Astrocyte of the cerebellum (primary cell): ENCODE measurements at regions not wholly inside any gene's neighbourhood (a gene's known extent, or its start where the extent isn't known, plus 50 kb on each side); places are given as distances from the start of the nearest gene placed in this dataset.

Source experiments
- DNase-seq: peaks from one replicate; pipeline ENCODE4 v3.0.0-alpha.2; 2011; ENCODE audit warnings: low read depth
- H3K4me3 ChIP-seq: 2 replicates; pipeline ENCODE4 v1.5.1; 2011; ENCODE audit warnings: mild to moderate bottlenecking, low read depth, low read length, moderate library complexity
- in situ Hi-C: cut with HindIII; loops from 2 replicates; pipeline ENCODE4 v1.10.0; 2017; ENCODE audit warnings: low sequenced_read_pairs
- TF ChIP-seq, protein P1 (sequence below): IDR thresholded peaks from 2 replicates; pipeline ENCODE4 v1.5.1; 2012; ENCODE audit warnings: low read length, low read depth, moderate library complexity, mild to moderate bottlenecking; ENCODE audit errors: missing control alignments

DNA sequence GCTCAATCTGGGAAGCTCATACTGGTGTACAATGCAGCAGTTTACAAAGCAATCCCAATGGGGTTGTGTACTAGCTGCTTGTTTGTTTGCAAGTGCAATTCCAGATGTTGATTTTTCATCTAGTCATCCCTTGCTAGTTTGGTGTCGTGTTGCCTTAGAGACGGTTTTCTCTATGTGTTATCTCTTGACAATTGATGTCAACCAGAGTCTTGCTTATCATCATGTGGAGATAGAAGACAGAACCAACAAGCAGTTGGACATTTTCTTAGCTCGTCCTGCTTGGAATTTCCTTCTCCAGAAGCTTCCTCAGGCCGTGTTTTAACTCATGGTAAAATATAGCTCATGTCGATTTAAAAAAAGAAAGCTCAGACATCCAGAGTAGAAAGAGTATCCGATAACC is 262.0 kb upstream of the KCNH8 start:
- DNase-seq, result no peak
- no peak overlapping the region for H3K4me3 ChIP-seq
- in situ Hi-C loops, result no loop called here
- TF ChIP-seq, protein P1, sequence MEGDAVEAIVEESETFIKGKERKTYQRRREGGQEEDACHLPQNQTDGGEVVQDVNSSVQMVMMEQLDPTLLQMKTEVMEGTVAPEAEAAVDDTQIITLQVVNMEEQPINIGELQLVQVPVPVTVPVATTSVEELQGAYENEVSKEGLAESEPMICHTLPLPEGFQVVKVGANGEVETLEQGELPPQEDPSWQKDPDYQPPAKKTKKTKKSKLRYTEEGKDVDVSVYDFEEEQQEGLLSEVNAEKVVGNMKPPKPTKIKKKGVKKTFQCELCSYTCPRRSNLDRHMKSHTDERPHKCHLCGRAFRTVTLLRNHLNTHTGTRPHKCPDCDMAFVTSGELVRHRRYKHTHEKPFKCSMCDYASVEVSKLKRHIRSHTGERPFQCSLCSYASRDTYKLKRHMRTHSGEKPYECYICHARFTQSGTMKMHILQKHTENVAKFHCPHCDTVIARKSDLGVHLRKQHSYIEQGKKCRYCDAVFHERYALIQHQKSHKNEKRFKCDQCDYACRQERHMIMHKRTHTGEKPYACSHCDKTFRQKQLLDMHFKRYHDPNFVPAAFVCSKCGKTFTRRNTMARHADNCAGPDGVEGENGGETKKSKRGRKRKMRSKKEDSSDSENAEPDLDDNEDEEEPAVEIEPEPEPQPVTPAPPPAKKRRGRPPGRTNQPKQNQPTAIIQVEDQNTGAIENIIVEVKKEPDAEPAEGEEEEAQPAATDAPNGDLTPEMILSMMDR, result no peak

DNA sequence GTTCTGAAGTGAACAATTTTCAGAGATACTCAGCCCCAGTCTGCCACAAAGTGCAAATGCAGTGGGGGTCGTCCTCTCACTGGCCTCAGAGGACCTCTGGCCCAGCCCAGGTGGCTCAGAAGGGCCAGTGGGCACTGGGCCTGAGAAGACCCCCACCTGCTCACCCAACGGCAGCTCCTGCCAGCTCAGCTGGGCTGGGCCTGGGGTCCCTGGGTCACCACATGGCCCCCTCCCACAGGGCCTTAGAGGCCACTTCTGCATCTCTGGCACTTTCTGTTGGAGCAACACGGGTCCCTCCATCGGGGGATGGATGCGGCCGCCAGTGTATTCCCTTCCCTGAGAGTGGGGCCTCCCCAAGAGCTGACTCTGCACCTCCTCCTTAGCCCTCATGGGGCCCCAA is 262.7 kb upstream of the KCNH8 start:
- in situ Hi-C loops, result no loop called here
- DNase-seq, result no peak
- H3K4me3 ChIP-seq, result no peak overlapping the region
- TF ChIP-seq, protein P1, result no peak

DNA sequence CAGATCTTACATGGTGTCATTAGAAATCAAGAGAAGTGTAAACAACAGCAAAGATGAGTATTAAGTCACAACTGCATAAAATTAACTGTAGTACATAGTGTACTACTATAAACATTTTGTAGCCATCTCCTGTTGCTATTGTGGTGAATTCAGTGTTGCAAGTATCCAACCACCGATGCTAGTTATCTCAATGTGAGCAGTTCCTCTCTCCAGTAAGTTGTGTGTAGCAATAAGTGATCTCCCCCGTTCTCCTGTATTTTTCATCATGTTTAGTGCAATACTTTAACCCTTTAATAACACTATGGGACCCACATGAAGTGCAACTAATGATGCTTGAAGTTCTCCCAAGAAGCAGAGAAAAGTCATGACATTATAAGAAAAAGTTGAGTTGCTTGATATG is 264.7 kb upstream of the KCNH8 start:
- no peak overlapping the region for H3K4me3 ChIP-seq
- DNase-seq, result no peak
- in situ Hi-C loops, result no loop called here
- TF ChIP-seq, protein P1, result no peak

DNA sequence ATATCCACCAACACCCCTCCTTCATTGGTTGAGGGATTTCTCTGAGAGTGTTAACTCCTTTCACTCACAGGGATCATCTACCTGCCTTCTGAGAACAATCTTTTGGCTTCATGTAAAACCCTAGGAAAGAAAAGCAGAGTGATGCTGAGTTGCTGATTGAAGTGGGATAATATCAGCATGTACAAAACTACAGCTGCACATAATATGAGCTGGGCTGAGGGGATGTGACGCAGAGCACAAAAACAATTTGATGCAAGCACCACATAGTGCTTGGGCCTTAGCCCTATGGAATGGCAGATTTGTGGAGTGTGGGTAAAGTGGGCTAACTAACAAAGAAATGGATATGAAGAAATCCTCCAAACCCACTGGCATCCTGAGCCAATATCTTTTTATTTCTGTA is 267.6 kb upstream of the KCNH8 start:
- DNase-seq, result no peak
- in situ Hi-C loops, result no loop called here
- TF ChIP-seq, protein P1, result no peak
- H3K4me3 ChIP-seq, result no peak overlapping the region

DNA sequence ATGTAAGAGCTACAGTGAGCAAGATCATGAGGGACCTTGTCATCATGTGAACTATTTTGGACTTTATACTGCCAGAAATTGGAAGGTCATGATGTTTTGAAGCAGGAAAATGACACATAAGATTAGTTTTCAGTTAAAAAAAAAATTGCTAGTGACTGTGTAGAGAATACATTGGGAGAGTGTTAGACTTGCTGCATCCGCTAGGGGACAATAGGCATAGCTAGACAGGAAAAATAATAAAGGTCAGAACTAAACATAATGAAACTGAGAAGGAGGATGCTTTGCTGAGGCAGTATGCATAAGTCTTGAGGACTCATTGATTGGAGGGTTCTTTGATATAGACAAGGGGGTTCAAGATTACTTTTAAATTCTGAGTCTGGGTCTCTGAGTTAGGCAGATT is 275.8 kb upstream of the KCNH8 start:
- DNase-seq, result no peak
- no peak overlapping the region for H3K4me3 ChIP-seq
- in situ Hi-C loops, result no loop called here
- TF ChIP-seq, protein P1, result no peak

DNA sequence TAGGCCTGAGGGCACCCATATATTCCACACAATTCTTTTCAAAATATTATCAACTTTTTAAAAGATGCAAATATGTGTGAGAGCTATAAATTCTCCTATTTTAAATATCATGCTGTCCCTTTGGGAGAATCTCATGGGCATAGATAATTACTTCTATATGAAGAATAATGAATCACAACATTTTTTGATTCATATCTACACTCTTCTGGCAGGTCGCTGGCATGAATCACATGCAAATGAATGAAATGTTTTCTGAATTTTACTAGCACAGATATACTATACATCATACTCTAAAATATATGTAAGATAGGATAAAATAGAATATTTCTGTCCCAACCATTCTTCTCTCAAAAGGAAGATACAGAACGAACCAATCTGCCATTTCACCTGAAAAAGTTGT is 277.7 kb upstream of the KCNH8 start:
- in situ Hi-C loops, result no loop called here
- DNase-seq, result no peak
- H3K4me3 ChIP-seq, result no peak overlapping the region
- TF ChIP-seq, protein P1, result no peak

DNA sequence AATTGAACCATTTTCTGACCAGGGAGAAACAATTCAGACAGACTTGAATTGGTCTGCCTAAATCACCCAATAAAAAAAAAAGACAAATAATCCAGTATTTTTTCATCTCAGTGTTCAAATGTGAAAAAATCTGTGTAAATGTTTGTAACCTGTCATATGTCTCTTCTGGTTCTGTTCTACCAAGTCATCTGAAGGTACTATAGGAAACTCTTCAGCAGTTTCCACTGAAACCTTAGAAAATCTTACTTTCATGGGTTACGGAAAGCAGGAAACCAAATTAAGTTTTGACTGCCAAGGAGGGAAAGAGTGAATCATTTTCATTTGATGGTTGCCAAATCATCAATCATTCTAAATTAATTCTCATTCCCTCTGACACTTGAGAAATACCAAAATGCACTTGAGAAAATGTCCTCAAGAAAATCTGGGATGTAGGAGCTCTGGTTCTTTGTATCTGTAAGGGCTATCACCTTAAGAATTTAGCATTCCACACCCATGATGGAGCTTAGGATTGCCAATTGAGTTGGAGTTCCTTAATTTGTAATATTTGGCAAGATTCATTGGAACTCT is 278.2 kb upstream of the KCNH8 start:
- TF ChIP-seq, protein P1, result no peak
- no peak for DNase-seq
- no peak overlapping the region for H3K4me3 ChIP-seq
- in situ Hi-C loops, result no loop called here
